Stomach smooth muscle (tissue), 2 donors: ENCODE measurements at regions not wholly inside any gene's neighbourhood (a gene's known extent, or its start where the extent isn't known, plus 50 kb on each side); places are given as distances from the start of the nearest gene placed in this dataset.

Source experiments
- H3K27ac ChIP-seq: one replicate; pipeline ENCODE4 v1.7.0; 2013; ENCODE audit warnings: mild to moderate bottlenecking, low read length, inconsistent platforms
- H3K27me3 ChIP-seq, 2 donors: one replicate each; pipeline ENCODE4 v1.7.0; 2013; ENCODE audit warnings: low read length in 2 of 2; ENCODE audit not compliant: insufficient read depth in 2 of 2, control insufficient read depth in 1 of 2
- H3K36me3 ChIP-seq, 2 donors: one replicate each; pipeline ENCODE4 v1.7.0; 2013; ENCODE audit warnings: low read length in 2 of 2; ENCODE audit not compliant: control insufficient read depth in 2 of 2, insufficient read depth in 2 of 2
- H3K4me1 ChIP-seq: one replicate; pipeline ENCODE4 v1.7.0; 2013; ENCODE audit warnings: low read length; ENCODE audit not compliant: control insufficient read depth, insufficient read depth
- H3K4me3 ChIP-seq, 2 donors: one replicate each; pipeline ENCODE4 v1.7.0; 2013; ENCODE audit warnings: low read length in 2 of 2
- H3K9ac ChIP-seq, 2 donors: one replicate each; pipeline ENCODE4 v1.7.0; 2013; ENCODE audit warnings: low read length in 2 of 2, mild to moderate bottlenecking in 1 of 2
- H3K9me3 ChIP-seq, 2 donors: one replicate each; pipeline ENCODE4 v1.7.0; 2013; ENCODE audit warnings: low read length in 2 of 2; ENCODE audit not compliant: control insufficient read depth in 2 of 2
- donor health status: healthy.
- donor health status: Pancreatic carcinoma.

- H3K36me3 ChIP-seq: no peaks in the 10 kb centered on the region
- H3K9ac ChIP-seq: no peak overlapping the region
- H3K4me1 ChIP-seq: peaks cover 9% of the 10 kb centered on the region
- no peak overlapping the region for H3K4me3 ChIP-seq
- no peak overlapping the region for H3K27ac ChIP-seq
- peaks cover 8% of the 10 kb centered on the region in 2 donors for H3K27me3 ChIP-seq
- peaks cover 3 to 4% of the 10 kb centered on the region in 2 donors for H3K9me3 ChIP-seq
Measured at GRCh38 chr16:86945166-86945900, 367.0 kb downstream of the FOXL1 start.

GRCh38 chr16:86946396-86946795 is 368.0 kb downstream of the FOXL1 start:
- Histone ChIP-seq H3K36me3 (no peaks in the 10 kb centered on the region), H3K9me3 (no peaks in the 10 kb centered on the region), H3K9ac (no peak overlapping the region), H3K27ac (no peak overlapping the region), H3K4me1 (peaks cover 9% of the 10 kb centered on the region), H3K4me3 (no peak overlapping the region), H3K27me3 (peaks cover 8% of the 10 kb centered on the region in 2 donors)

- Histone ChIP-seq H3K9me3 (peaks cover 0 to 3% of the 10 kb centered on the region in 2 donors), H3K9ac (no peak overlapping the region), H3K36me3 (no peaks in the 10 kb centered on the region), H3K4me1 (peaks cover 9% of the 10 kb centered on the region), H3K4me3 (no peak overlapping the region), H3K27ac (no peak overlapping the region), H3K27me3 (peaks cover 5 to 8% of the 10 kb centered on the region in 2 donors)
Measured at GRCh38 chr16:86946981-86947380, 368.6 kb downstream of the FOXL1 start.

GRCh38 chr16:86948046-86948445 is 369.1 kb downstream of the C16orf95 start:
- H3K9ac ChIP-seq: no peak overlapping the region
- H3K9me3 ChIP-seq: peaks cover 0 to 6% of the 10 kb centered on the region in 2 donors

GRCh38 chr16:86949116-86949515 is 368.1 kb downstream of the C16orf95 start:
- peaks cover 5 to 8% of the 10 kb centered on the region in 2 donors for H3K27me3 ChIP-seq
- no peak overlapping the region for H3K9ac ChIP-seq
- H3K4me3 ChIP-seq: no peak overlapping the region
- no peaks in the 10 kb centered on the region for H3K4me1 ChIP-seq
- H3K9me3 ChIP-seq: peaks cover 0 to 7% of the 10 kb centered on the region in 2 donors
- H3K36me3 ChIP-seq: no peaks in the 10 kb centered on the region
- no peak overlapping the region for H3K27ac ChIP-seq

More at GRCh38 chr16:86948046-86948445, 369.1 kb downstream of the C16orf95 start:
- Histone ChIP-seq H3K27ac (no peak overlapping the region), H3K36me3 (no peaks in the 10 kb centered on the region), H3K4me3 (no peak overlapping the region), H3K4me1 (peaks cover 1% of the 10 kb centered on the region), H3K27me3 (peaks cover 5 to 8% of the 10 kb centered on the region in 2 donors)

- no peaks in the 10 kb centered on the region for H3K4me1 ChIP-seq
- no peak overlapping the region for H3K9ac ChIP-seq
- no peak overlapping the region for H3K27ac ChIP-seq
- H3K36me3 ChIP-seq: no peaks in the 10 kb centered on the region
- H3K27me3 ChIP-seq: peaks cover 5 to 8% of the 10 kb centered on the region in 2 donors
- H3K4me3 ChIP-seq: no peak overlapping the region
- peaks cover 0 to 7% of the 10 kb centered on the region in 2 donors for H3K9me3 ChIP-seq
Measured at GRCh38 chr16:86949630-86950029, 367.6 kb downstream of the C16orf95 start.

- no peaks in the 10 kb centered on the region for H3K36me3 ChIP-seq
- H3K27me3 ChIP-seq: peaks cover 5 to 8% of the 10 kb centered on the region in 2 donors
- peaks cover 0 to 11% of the 10 kb centered on the region in 2 donors for H3K9me3 ChIP-seq
Measured at GRCh38 chr16:86951041-86951822, 366.0 kb downstream of the C16orf95 start.

GRCh38 chr16:86951831-86952598 is 365.2 kb downstream of the C16orf95 start:
- Histone ChIP-seq H3K36me3 (no peaks in the 10 kb centered on the region), H3K4me1 (no peaks in the 10 kb centered on the region)

More at GRCh38 chr16:86951041-86951822, 366.0 kb downstream of the C16orf95 start:
- no peak overlapping the region for H3K9ac ChIP-seq
- no peaks in the 10 kb centered on the region for H3K4me1 ChIP-seq
- H3K27ac ChIP-seq: no peak overlapping the region
- H3K4me3 ChIP-seq: no peak overlapping the region

DNA sequence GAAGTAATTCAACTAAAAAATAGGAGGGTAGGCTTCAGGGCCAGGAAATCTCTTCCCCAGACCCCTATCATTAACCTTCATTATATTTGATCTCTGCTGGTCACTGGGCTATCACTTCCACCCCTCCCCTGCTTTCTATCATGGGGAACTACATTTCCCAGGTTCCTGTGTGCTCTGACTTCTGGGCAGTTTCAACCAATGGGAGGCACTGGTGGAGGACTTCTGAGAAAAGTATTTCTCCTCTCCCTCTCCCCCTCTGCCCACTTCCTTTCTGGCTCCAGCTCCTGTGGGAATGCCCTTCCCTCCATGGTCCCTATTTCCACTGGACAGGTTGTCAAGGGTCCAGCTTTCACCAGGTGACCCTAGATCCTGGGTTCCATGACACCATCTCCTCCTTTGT is 364.4 kb downstream of the C16orf95 start:
- Histone ChIP-seq H3K4me3 (no peak overlapping the region), H3K36me3 (no peaks in the 10 kb centered on the region), H3K4me1 (no peaks in the 10 kb centered on the region), H3K27ac (no peak overlapping the region), H3K27me3 (peaks cover 5 to 14% of the 10 kb centered on the region in 2 donors), H3K9ac (no peak overlapping the region), H3K9me3 (peaks cover 0 to 11% of the 10 kb centered on the region in 2 donors)

More at GRCh38 chr16:86951831-86952598, 365.2 kb downstream of the C16orf95 start:
- Histone ChIP-seq H3K9ac (no peak overlapping the region), H3K9me3 (peaks cover 0 to 11% of the 10 kb centered on the region in 2 donors), H3K27ac (no peak overlapping the region), H3K4me3 (no peak overlapping the region), H3K27me3 (peaks cover 3 to 8% of the 10 kb centered on the region in 2 donors)

- peaks cover 9 to 11% of the 10 kb centered on the region in 2 donors for H3K27me3 ChIP-seq
- no peak overlapping the region for H3K4me3 ChIP-seq
- H3K36me3 ChIP-seq: no peaks in the 10 kb centered on the region
- peaks cover 5% of the 10 kb centered on the region for H3K4me1 ChIP-seq
- peaks cover 0 to 11% of the 10 kb centered on the region in 2 donors for H3K9me3 ChIP-seq
- no peak overlapping the region for H3K27ac ChIP-seq
- no peak overlapping the region for H3K9ac ChIP-seq
Measured at GRCh38 chr16:86953631-86954391, 363.4 kb downstream of the C16orf95 start.
